ENCODE measurements at regions not wholly inside any gene's neighbourhood (a gene's known extent, or its start where the extent isn't known, plus 50 kb on each side); places are given as distances from the start of the nearest gene placed in this dataset.
A peak's percentile ranks its signal among the peaks of the same experiment; 100 is the strongest.

- no peaks in the 10 kb centered on the region for H3K4me1 Mint-ChIP-seq (ENCODE audit: low read depth)
- H3K4me3 Mint-ChIP-seq (ENCODE audit: unreplicated experiment) = no peak overlapping the region
- peaks cover 13% of the 10 kb centered on the region for H3K27me3 Mint-ChIP-seq (ENCODE audit: low read depth)
- no peak for DNase-seq (ENCODE audit: low spot score)
- no peak overlapping the region for H3K27ac Mint-ChIP-seq (ENCODE audit: unreplicated experiment)
- H3K36me3 Mint-ChIP-seq (ENCODE audit: low read depth) = peaks cover 10% of the 10 kb centered on the region
- peaks cover 28% of the 10 kb centered on the region for H3K9me3 Mint-ChIP-seq (ENCODE audit: low read depth)
- TF ChIP-seq CTCF (IDR thresholded peaks at IDR 0.05) = no peak
These were observed 349.6 kb downstream of the CTTN start for GRCh38 chr11:70747921-70748320.

- Mint-ChIP-seq H3K27me3 (ENCODE audit: low read depth) (peaks cover 1% of the 10 kb centered on the region), H3K36me3 (ENCODE audit: low read depth) (peaks cover 10% of the 10 kb centered on the region), H3K4me1 (ENCODE audit: low read depth) (peaks cover 4% of the 10 kb centered on the region), H3K27ac (ENCODE audit: unreplicated experiment) (no peak overlapping the region), H3K9me3 (ENCODE audit: low read depth) (peaks cover 35% of the 10 kb centered on the region), H3K4me3 (ENCODE audit: unreplicated experiment) (no peak overlapping the region)
- no peak for TF ChIP-seq CTCF (IDR thresholded peaks at IDR 0.05)
- no peak for DNase-seq (ENCODE audit: low spot score)
These were observed 352.9 kb downstream of the CTTN start for GRCh38 chr11:70751142-70751734.

- Mint-ChIP-seq H3K27ac (ENCODE audit: unreplicated experiment) (no peak overlapping the region), H3K4me3 (ENCODE audit: unreplicated experiment) (no peak overlapping the region), H3K4me1 (ENCODE audit: low read depth) (peaks cover 4% of the 10 kb centered on the region), H3K27me3 (ENCODE audit: low read depth) (peaks cover 7% of the 10 kb centered on the region), H3K9me3 (ENCODE audit: low read depth) (peaks cover 19% of the 10 kb centered on the region), H3K36me3 (ENCODE audit: low read depth) (peaks cover 5% of the 10 kb centered on the region)
- peak; percentile 92 for TF ChIP-seq CTCF (IDR thresholded peaks at IDR 0.05)
- peak; percentile 82 for DNase-seq (ENCODE audit: low spot score)
These were observed 357.3 kb downstream of the CTTN start for GRCh38 chr11:70755410-70756158.

- peak; percentile 73 for DNase-seq (ENCODE audit: low spot score)
- H3K27me3 Mint-ChIP-seq (ENCODE audit: low read depth) = peaks cover 9% of the 10 kb centered on the region
- H3K4me1 Mint-ChIP-seq (ENCODE audit: low read depth) = peaks cover 4% of the 10 kb centered on the region
- peaks cover 11% of the 10 kb centered on the region for H3K9me3 Mint-ChIP-seq (ENCODE audit: low read depth)
- H3K4me3 Mint-ChIP-seq (ENCODE audit: unreplicated experiment) = no peak overlapping the region
- H3K27ac Mint-ChIP-seq (ENCODE audit: unreplicated experiment) = no peak overlapping the region
- no peak for TF ChIP-seq CTCF (IDR thresholded peaks at IDR 0.05)
- peaks cover under 1% of the 10 kb centered on the region for H3K36me3 Mint-ChIP-seq (ENCODE audit: low read depth)
These were observed 358.0 kb downstream of the CTTN start for GRCh38 chr11:70756341-70756740.

- Mint-ChIP-seq H3K36me3 (ENCODE audit: low read depth) (no peaks in the 10 kb centered on the region), H3K4me3 (ENCODE audit: unreplicated experiment) (no peak overlapping the region), H3K27me3 (ENCODE audit: low read depth) (peaks cover 9% of the 10 kb centered on the region), H3K9me3 (ENCODE audit: low read depth) (peaks cover 11% of the 10 kb centered on the region), H3K4me1 (ENCODE audit: low read depth) (peaks cover 4% of the 10 kb centered on the region), H3K27ac (ENCODE audit: unreplicated experiment) (no peak overlapping the region)
- DNase-seq (ENCODE audit: low spot score) = no peak
- no peak for TF ChIP-seq CTCF (IDR thresholded peaks at IDR 0.05)
These were observed 358.4 kb downstream of the CTTN start for GRCh38 chr11:70756756-70757155.

Data from chondrocyte (in vitro differentiated cells).